ENCODE measurements at regions not wholly inside any gene's neighbourhood (a gene's known extent, or its start where the extent isn't known, plus 50 kb on each side); places are given as distances from the start of the nearest gene placed in this dataset.
"Not testable (repeated sequence)": the region's sequence is repeated elsewhere in the genome, so short reads cannot be mapped to it uniquely, and the experiment has no call there.

- H3K9ac ChIP-seq (ENCODE audit: low read length); H3K27ac ChIP-seq (ENCODE audit: low read length); H3K4me1 ChIP-seq (ENCODE audit: control insufficient read depth, low read depth, low read length); H3K27me3 ChIP-seq (ENCODE audit: control insufficient read depth, insufficient read depth, low read length); H3K4me3 ChIP-seq (ENCODE audit: low read length); H3K9me3 ChIP-seq (ENCODE audit: control insufficient read depth, low read depth, low read length); H3K36me3 ChIP-seq (ENCODE audit: control insufficient read depth, low read depth, low read length): not testable (repeated sequence)
Observed at GRCh38 chr6:100195244-100195643, 201.2 kb upstream of the MCHR2 start.

DNA sequence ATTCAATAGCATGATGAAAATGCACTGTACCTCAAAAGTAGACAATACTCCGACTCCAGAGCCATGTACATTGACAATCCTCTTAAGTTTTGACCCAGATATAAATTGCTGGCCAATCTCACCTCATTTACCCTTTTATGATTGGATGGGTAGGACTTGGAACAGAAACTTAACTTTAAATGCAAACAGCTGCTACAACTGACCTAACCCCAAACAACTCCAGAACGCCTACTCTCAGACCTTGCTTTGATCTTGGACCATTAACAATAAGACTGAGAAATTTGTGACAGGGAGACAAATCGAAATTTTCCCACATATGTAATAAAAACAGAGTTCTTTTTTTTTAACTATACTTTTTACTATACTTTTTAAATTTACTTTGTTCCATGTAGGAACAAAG lies 200.5 kb upstream of the MCHR2 start:
- Histone ChIP-seq H3K9ac (ENCODE audit: low read length) (no peak overlapping the region), H3K36me3 (ENCODE audit: control insufficient read depth, low read depth, low read length) (no peaks in the 10 kb centered on the region), H3K4me1 (ENCODE audit: control insufficient read depth, low read depth, low read length) (peaks cover 3% of the 10 kb centered on the region), H3K4me3 (ENCODE audit: low read length) (no peak overlapping the region), H3K27ac (ENCODE audit: low read length) (no peak overlapping the region), H3K27me3 (ENCODE audit: control insufficient read depth, insufficient read depth, low read length) (no peaks in the 10 kb centered on the region), H3K9me3 (ENCODE audit: control insufficient read depth, low read depth, low read length) (no peaks in the 10 kb centered on the region)

DNA sequence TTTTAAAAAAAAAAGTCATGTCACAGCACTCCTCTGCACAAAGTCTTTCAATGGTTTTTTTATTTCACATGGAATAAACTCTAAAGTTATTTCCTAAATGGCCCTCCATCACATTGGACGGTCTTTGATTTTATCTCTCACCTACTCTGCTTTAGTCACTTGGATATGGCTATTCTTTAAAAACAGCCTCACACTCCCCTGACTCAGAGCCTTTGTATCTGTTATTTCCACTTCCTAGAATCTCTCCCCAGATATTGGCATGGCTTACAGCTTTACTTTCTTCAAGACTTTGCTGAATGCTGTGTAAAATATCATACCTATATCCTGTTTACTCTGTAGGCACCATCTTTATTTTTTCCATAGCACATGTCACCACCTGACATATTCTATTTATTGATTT lies 194.7 kb upstream of the MCHR2 start:
- Histone ChIP-seq H3K27me3 (ENCODE audit: control insufficient read depth, insufficient read depth, low read length) (no peaks in the 10 kb centered on the region), H3K4me1 (ENCODE audit: control insufficient read depth, low read depth, low read length) (no peaks in the 10 kb centered on the region), H3K27ac (ENCODE audit: low read length) (no peak overlapping the region), H3K9me3 (ENCODE audit: control insufficient read depth, low read depth, low read length) (no peaks in the 10 kb centered on the region), H3K4me3 (ENCODE audit: low read length) (no peak overlapping the region), H3K36me3 (ENCODE audit: control insufficient read depth, low read depth, low read length) (no peaks in the 10 kb centered on the region), H3K9ac (ENCODE audit: low read length) (no peak overlapping the region)

- no peak overlapping the region for H3K27ac ChIP-seq (ENCODE audit: low read length)
- no peaks in the 10 kb centered on the region for H3K36me3 ChIP-seq (ENCODE audit: control insufficient read depth, low read depth, low read length)
- no peaks in the 10 kb centered on the region for H3K9me3 ChIP-seq (ENCODE audit: control insufficient read depth, low read depth, low read length)
- H3K27me3 ChIP-seq (ENCODE audit: control insufficient read depth, insufficient read depth, low read length): no peaks in the 10 kb centered on the region
- no peak overlapping the region for H3K9ac ChIP-seq (ENCODE audit: low read length)
- H3K4me3 ChIP-seq (ENCODE audit: low read length): no peak overlapping the region
- H3K4me1 ChIP-seq (ENCODE audit: control insufficient read depth, low read depth, low read length): no peaks in the 10 kb centered on the region
Observed at GRCh38 chr6:100186552-100186951, 192.5 kb upstream of the MCHR2 start.

- no peaks in the 10 kb centered on the region for H3K9me3 ChIP-seq (ENCODE audit: control insufficient read depth, low read depth, low read length)
- H3K27ac ChIP-seq (ENCODE audit: low read length): no peak overlapping the region
- no peaks in the 10 kb centered on the region for H3K36me3 ChIP-seq (ENCODE audit: control insufficient read depth, low read depth, low read length)
- H3K9ac ChIP-seq (ENCODE audit: low read length): no peak overlapping the region
- no peaks in the 10 kb centered on the region for H3K4me1 ChIP-seq (ENCODE audit: control insufficient read depth, low read depth, low read length)
- H3K27me3 ChIP-seq (ENCODE audit: control insufficient read depth, insufficient read depth, low read length): no peaks in the 10 kb centered on the region
- H3K4me3 ChIP-seq (ENCODE audit: low read length): no peak overlapping the region
Observed at GRCh38 chr6:100185615-100186014, 191.6 kb upstream of the MCHR2 start.

DNA sequence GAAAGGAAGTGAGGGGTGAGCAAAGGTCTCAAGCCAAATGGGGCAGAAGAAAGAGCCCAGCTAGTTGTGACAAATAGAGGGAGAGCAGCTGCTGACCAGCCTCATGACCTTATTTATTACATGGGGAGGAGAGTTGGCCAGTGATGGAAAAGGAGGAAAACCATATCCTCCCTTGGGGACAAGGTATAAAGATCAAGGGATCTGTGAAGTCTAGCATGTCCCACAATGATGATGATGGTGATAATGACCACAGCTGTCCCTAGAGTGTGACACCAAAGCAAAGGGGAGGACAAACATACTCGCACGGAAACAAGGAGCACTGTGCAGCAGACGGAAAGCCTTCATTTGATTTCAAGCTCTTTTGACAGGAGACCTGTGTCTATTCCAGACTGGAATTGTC lies 190.4 kb upstream of the MCHR2 start:
- no peak overlapping the region for H3K27ac ChIP-seq (ENCODE audit: low read length)
- H3K4me3 ChIP-seq (ENCODE audit: low read length): no peak overlapping the region

GRCh38 chr6:100182313-100182712 lies 188.3 kb upstream of the MCHR2 start:
- H3K9ac ChIP-seq (ENCODE audit: low read length): no peak overlapping the region
- no peaks in the 10 kb centered on the region for H3K9me3 ChIP-seq (ENCODE audit: control insufficient read depth, low read depth, low read length)
- H3K4me3 ChIP-seq (ENCODE audit: low read length): no peak overlapping the region
- no peaks in the 10 kb centered on the region for H3K4me1 ChIP-seq (ENCODE audit: control insufficient read depth, low read depth, low read length)
- H3K27ac ChIP-seq (ENCODE audit: low read length): no peak overlapping the region
- no peaks in the 10 kb centered on the region for H3K27me3 ChIP-seq (ENCODE audit: control insufficient read depth, insufficient read depth, low read length)
- H3K36me3 ChIP-seq (ENCODE audit: control insufficient read depth, low read depth, low read length): no peaks in the 10 kb centered on the region

More for the DNA sequence above, 190.4 kb upstream of the MCHR2 start:
- Histone ChIP-seq H3K27me3 (ENCODE audit: control insufficient read depth, insufficient read depth, low read length) (no peaks in the 10 kb centered on the region), H3K4me1 (ENCODE audit: control insufficient read depth, low read depth, low read length) (no peaks in the 10 kb centered on the region), H3K9ac (ENCODE audit: low read length) (no peak overlapping the region), H3K36me3 (ENCODE audit: control insufficient read depth, low read depth, low read length) (no peaks in the 10 kb centered on the region), H3K9me3 (ENCODE audit: control insufficient read depth, low read depth, low read length) (no peaks in the 10 kb centered on the region)

DNA sequence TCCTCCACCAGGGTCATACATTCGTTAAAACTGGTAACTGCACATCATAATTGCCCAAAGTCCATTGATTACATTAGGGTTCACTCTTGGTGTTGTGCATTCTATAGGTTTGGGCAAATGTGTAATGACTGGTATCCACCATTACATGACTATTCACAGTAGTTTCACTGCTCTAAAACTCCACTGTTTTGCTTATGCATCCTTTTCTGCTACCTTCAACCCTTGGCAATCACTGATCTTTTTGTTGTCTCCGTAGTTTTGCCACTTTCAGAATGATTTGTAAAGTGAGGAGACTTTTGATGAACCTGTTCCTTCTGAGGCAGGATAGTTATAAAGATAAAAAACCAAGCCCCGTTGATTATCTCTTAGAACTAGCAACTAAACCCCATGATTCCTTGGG lies 187.3 kb upstream of the MCHR2 start:
- Histone ChIP-seq H3K4me1 (ENCODE audit: control insufficient read depth, low read depth, low read length) (peaks cover 4% of the 10 kb centered on the region), H3K9ac (ENCODE audit: low read length) (no peak overlapping the region), H3K27ac (ENCODE audit: low read length) (no peak overlapping the region), H3K4me3 (ENCODE audit: low read length) (no peak overlapping the region), H3K9me3 (ENCODE audit: control insufficient read depth, low read depth, low read length) (no peaks in the 10 kb centered on the region), H3K27me3 (ENCODE audit: control insufficient read depth, insufficient read depth, low read length) (no peaks in the 10 kb centered on the region), H3K36me3 (ENCODE audit: control insufficient read depth, low read depth, low read length) (no peaks in the 10 kb centered on the region)

- no peaks in the 10 kb centered on the region for H3K36me3 ChIP-seq (ENCODE audit: control insufficient read depth, low read depth, low read length)
- H3K9ac ChIP-seq (ENCODE audit: low read length): no peak overlapping the region
- peaks cover 13% of the 10 kb centered on the region for H3K4me1 ChIP-seq (ENCODE audit: control insufficient read depth, low read depth, low read length)
- no peaks in the 10 kb centered on the region for H3K9me3 ChIP-seq (ENCODE audit: control insufficient read depth, low read depth, low read length)
- H3K27me3 ChIP-seq (ENCODE audit: control insufficient read depth, insufficient read depth, low read length): no peaks in the 10 kb centered on the region
- no peak overlapping the region for H3K27ac ChIP-seq (ENCODE audit: low read length)
- no peak overlapping the region for H3K4me3 ChIP-seq (ENCODE audit: low read length)
Observed at GRCh38 chr6:100179576-100179975, 185.6 kb upstream of the MCHR2 start.

DNA sequence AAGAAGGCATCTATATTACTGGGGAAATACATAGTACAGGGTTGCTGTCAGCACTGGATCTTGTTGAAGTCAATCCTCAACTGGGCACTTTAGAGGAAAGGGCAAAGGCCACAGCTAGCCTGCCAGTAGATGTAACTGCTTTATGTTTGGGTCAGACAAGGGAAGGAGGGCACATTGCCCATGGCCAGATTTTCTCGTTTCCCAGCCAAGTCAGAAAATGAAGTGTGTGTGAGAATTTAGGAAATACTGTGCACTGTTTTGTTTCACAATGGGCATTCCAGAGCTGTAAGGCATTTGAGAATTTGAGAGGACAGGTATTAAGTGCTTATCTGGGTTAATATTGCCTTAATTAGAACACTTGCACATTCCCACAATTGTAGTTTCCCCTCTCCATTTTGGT lies 183.9 kb upstream of the MCHR2 start:
- Histone ChIP-seq H3K9ac (ENCODE audit: low read length) (no peak overlapping the region), H3K27me3 (ENCODE audit: control insufficient read depth, insufficient read depth, low read length) (no peaks in the 10 kb centered on the region), H3K4me1 (ENCODE audit: control insufficient read depth, low read depth, low read length) (peaks cover 13% of the 10 kb centered on the region), H3K9me3 (ENCODE audit: control insufficient read depth, low read depth, low read length) (no peaks in the 10 kb centered on the region), H3K27ac (ENCODE audit: low read length) (no peak overlapping the region), H3K4me3 (ENCODE audit: low read length) (no peak overlapping the region), H3K36me3 (ENCODE audit: control insufficient read depth, low read depth, low read length) (no peaks in the 10 kb centered on the region)

DNA sequence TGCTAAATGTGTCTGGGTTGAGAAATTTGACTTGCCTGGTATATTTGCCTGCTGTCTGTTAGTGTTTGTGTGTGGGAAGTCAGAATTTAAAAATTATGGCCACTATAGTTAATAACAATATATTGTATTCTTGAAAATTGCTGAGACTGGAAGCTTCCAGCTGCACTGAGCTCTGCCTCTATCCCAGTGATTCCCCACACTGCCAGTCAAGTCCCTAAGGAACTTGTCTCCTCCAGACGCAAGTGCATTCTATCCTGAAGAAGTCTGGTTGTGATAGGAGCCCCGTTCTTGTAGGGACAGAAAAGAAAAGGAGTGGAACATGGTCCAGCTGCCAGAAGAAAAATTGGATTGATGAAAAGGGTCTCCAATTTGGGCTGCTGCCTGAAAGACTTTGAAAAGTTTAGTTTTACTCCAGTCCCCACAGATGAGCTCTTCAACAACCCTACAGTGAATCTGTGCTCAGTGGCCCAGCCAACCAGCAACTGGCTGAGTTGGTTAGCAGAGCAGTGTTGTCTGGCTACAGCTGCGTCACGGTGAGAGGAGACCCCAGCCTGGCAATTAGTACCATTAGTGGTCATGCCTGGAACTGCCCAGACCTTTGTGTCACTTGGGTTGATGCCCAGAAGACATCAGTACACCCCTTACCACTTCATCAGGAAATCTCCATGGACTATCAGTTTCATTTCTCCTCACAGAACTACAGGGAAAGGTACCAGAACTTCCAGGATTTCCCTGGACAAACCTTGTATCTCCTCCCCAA lies 183.1 kb upstream of the MCHR2 start:
- Histone ChIP-seq H3K4me3 (ENCODE audit: low read length) (no peak overlapping the region), H3K36me3 (ENCODE audit: control insufficient read depth, low read depth, low read length) (no peaks in the 10 kb centered on the region), H3K27me3 (ENCODE audit: control insufficient read depth, insufficient read depth, low read length) (no peaks in the 10 kb centered on the region), H3K9ac (ENCODE audit: low read length) (no peak overlapping the region), H3K27ac (ENCODE audit: low read length) (no peak overlapping the region), H3K4me1 (ENCODE audit: control insufficient read depth, low read depth, low read length) (peaks cover 21% of the 10 kb centered on the region), H3K9me3 (ENCODE audit: control insufficient read depth, low read depth, low read length) (no peaks in the 10 kb centered on the region)

GRCh38 chr6:100176311-100176950 lies 182.4 kb upstream of the MCHR2 start:
- Histone ChIP-seq H3K4me3 (ENCODE audit: low read length) (peak overlapping the region; percentile 8), H3K27me3 (ENCODE audit: control insufficient read depth, insufficient read depth, low read length) (no peaks in the 10 kb centered on the region), H3K27ac (ENCODE audit: low read length) (no peak overlapping the region), H3K36me3 (ENCODE audit: control insufficient read depth, low read depth, low read length) (no peaks in the 10 kb centered on the region), H3K4me1 (ENCODE audit: control insufficient read depth, low read depth, low read length) (peaks cover 27% of the 10 kb centered on the region), H3K9me3 (ENCODE audit: control insufficient read depth, low read depth, low read length) (no peaks in the 10 kb centered on the region), H3K9ac (ENCODE audit: low read length) (no peak overlapping the region)
